ENCODE measurements at regions not wholly inside any gene's neighbourhood (a gene's known extent, or its start where the extent isn't known, plus 50 kb on each side); places are given as distances from the start of the nearest gene placed in this dataset.

DNA sequence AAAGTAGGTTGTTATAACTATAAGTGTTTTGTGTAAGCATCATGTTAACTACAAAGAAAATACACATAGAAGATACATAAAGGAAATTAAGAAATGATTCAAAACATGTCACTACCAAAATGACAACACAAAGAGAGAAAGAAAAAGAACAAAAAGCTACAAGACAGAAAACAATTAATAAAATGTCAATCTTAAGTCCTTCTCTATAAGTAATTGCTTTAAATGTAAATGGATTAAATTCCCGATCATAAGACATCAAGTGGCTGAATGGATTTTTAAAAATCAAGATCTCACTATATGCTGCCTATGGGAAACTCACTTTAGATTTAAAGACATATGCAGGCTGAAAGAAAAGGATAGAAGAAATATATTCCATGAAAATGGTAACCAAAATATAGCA lies 232.3 kb upstream of the NFIA start:
- WGBS, 3 donors: 100% methylated on average over 1 of the region's 1 CpG
- H3K36me3 ChIP-seq (ENCODE audit: insufficient read depth in 1 of 2, low read depth in 1 of 2): no peaks in the 10 kb centered on the region
- intact Hi-C loops (cut with DNase I): loop anchor here in 1 of 2 donors (10.0 kb wide), 1 partner anchor 605 kb away; no protein-coding TSS in a partner anchor

DNA sequence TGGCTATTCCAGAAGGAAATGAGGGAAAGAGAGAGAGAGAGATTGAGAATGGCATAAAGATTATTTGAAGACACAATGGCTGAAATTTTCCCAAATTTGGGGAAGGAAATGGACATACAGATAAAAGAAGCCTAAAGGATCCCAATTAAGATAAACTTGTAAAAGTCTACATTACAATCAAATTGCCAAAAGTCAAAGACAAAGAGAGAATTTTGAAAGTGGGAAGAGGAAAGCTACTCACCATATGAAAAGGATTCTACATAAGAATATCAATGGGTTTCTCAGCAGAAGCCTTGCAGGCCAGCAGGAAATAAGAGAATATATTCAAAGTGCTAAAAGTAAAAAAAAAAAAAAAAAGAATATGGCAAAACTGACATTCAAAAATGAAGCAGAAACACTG lies 233.0 kb upstream of the NFIA start:
- TF ChIP-seq, protein P1, sequence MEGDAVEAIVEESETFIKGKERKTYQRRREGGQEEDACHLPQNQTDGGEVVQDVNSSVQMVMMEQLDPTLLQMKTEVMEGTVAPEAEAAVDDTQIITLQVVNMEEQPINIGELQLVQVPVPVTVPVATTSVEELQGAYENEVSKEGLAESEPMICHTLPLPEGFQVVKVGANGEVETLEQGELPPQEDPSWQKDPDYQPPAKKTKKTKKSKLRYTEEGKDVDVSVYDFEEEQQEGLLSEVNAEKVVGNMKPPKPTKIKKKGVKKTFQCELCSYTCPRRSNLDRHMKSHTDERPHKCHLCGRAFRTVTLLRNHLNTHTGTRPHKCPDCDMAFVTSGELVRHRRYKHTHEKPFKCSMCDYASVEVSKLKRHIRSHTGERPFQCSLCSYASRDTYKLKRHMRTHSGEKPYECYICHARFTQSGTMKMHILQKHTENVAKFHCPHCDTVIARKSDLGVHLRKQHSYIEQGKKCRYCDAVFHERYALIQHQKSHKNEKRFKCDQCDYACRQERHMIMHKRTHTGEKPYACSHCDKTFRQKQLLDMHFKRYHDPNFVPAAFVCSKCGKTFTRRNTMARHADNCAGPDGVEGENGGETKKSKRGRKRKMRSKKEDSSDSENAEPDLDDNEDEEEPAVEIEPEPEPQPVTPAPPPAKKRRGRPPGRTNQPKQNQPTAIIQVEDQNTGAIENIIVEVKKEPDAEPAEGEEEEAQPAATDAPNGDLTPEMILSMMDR (IDR thresholded peaks at IDR 0.05): no peak
- Histone ChIP-seq H3K36me3 (ENCODE audit: insufficient read depth in 1 of 2, low read depth in 1 of 2) (no peaks in the 10 kb centered on the region), H3K4me3 (no peak overlapping the region), H3K4me1 (no peaks in the 10 kb centered on the region), H3K27me3 (ENCODE audit: insufficient read depth in 3 of 3, low read length in 2 of 3) (no peaks in the 10 kb centered on the region), H3K27ac (no peak overlapping the region), H3K9me3 (no peaks in the 10 kb centered on the region)
- intact Hi-C loops (cut with DNase I): loop anchor here (2.0 to 10.0 kb wide), 2 partner anchors 191 to 1005 kb away; no protein-coding TSS in a partner anchor
- no peak for DNase-seq
- no peak for ATAC-seq

More for the DNA sequence above, 232.3 kb upstream of the NFIA start:
- TF ChIP-seq, protein P1 (IDR thresholded peaks at IDR 0.05): no peak
- no peak overlapping the region for H3K4me3 ChIP-seq
- H3K4me1 ChIP-seq: no peaks in the 10 kb centered on the region
- H3K27ac ChIP-seq: no peak overlapping the region
- no peaks in the 10 kb centered on the region for H3K27me3 ChIP-seq (ENCODE audit: insufficient read depth in 3 of 3, low read length in 2 of 3)
- ATAC-seq (no peak), DNase-seq (no peak)
- no peaks in the 10 kb centered on the region for H3K9me3 ChIP-seq

DNA sequence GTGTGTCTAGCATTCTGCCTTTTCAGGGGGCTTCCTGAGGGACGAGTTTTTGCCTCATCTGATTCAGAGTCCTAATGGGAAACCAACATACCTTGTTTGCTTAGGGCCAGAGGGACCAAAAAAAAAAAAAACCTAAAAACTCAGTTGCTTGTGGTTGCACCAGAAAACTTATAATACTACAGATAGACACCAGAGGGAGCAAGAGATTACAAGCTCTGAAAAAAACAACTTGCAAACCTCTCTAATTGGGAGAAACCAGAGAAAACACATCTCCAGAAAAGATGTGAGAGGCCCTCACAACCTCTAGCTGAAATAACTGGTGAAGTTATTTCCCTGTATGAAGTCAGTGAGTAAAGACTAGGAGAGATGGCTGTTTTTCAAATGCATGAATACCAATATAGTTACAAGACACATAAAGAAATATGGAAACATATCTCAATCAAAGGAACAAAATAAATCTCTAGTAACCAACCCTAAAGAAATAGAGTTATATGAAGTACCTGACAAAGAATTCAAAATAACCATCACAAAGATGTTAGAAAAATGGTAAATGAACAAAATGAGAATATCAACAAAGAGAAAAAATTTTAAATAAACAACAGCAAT lies 233.7 kb upstream of the NFIA start:
- TF ChIP-seq, protein P1 (IDR thresholded peaks at IDR 0.05): peak; percentile 58
- WGBS, 3 donors: 43 to 58% (median 44%) methylated on average over 1 of the region's 1 CpG
- intact Hi-C loops (cut with DNase I): loop anchor here (2.0 to 10.0 kb wide), 2 partner anchors 192 to 1006 kb away; no protein-coding TSS in a partner anchor

DNA sequence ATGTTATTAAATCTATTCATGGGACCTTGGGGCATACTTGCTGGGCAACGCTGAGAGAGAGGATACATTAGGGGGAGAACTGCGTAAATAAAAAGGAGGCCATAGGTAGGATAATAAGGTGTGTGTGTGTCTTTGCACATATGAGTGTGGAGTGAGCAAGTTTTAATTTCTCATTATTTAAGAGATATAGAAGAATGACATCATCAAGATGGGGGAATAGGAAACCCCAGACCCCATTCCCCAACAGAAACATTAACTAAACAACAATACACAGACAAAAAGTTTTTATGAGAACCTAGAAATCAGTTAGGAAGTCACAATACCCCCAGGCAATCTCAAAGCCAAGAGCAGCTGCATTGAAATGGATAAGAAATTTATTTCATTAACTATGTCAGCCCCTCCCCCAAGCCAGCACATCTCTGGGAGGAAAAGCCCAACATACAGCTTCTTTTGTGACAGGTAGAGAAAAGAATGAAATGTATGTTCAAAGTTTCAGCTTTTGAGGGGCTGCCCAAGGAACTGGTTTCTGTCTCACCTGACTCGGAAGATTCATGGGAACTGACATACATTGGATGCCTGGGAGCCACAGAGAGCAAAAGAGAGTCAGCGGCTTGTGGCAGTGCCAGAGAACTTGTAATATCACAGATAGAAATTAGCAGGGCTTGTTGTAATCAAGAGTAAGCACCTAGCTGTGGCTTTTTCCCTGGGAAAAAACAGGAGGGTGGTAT lies 234.3 kb upstream of the NFIA start:
- Histone ChIP-seq H3K4me3 (no peak overlapping the region), H3K27ac (no peak overlapping the region), H3K9me3 (no peaks in the 10 kb centered on the region), H3K4me1 (no peaks in the 10 kb centered on the region), H3K27me3 (ENCODE audit: insufficient read depth in 3 of 3, low read length in 2 of 3) (no peaks in the 10 kb centered on the region), H3K36me3 (ENCODE audit: insufficient read depth in 1 of 2, low read depth in 1 of 2) (no peaks in the 10 kb centered on the region)
- no peak for DNase-seq
- intact Hi-C loops (cut with DNase I): loop anchor here (1.0 to 10.0 kb wide), 3 partner anchors 193 to 1007 kb away; no protein-coding TSS in a partner anchor
- TF ChIP-seq, protein P1 (IDR thresholded peaks at IDR 0.05): no peak
- ATAC-seq: no peak
- 88 to 93% (median 92%) methylated on average over 4 of the region's 4 CpGs for WGBS, 3 donors

More for the DNA sequence above, 233.7 kb upstream of the NFIA start:
- ATAC-seq (no peak), DNase-seq (no peak)
- no peaks in the 10 kb centered on the region for H3K36me3 ChIP-seq (ENCODE audit: insufficient read depth in 1 of 2, low read depth in 1 of 2)
- H3K4me1 ChIP-seq: no peaks in the 10 kb centered on the region
- no peak overlapping the region for H3K4me3 ChIP-seq
- H3K27ac ChIP-seq: no peak overlapping the region
- H3K9me3 ChIP-seq: no peaks in the 10 kb centered on the region
- no peaks in the 10 kb centered on the region for H3K27me3 ChIP-seq (ENCODE audit: insufficient read depth in 3 of 3, low read length in 2 of 3)

All from psoas muscle (tissue), 7 donors.